Stimulated activated CD4-positive, alpha-beta T cell treated with anti-CD3 and anti-CD28 coated beads, Interleukin-12 subunit alpha, Interleukin-12 subunit beta, amount 100 ng/mL, for 24 hours (primary cell): ENCODE measurements at regions not wholly inside any gene's neighbourhood (a gene's known extent, or its start where the extent isn't known, plus 50 kb on each side); places are given as distances from the start of the nearest gene placed in this dataset.

Experiments used
- DNase-seq, 2 experiments: peaks; one replicate each; pipeline ENCODE4 v3.0.0-alpha.2; 2020; ENCODE audit warnings: low read depth in 2 of 2

- DNase-seq, result no peak
These were observed 501.4 kb downstream of the FBXO15 start for GRCh38 chr18:73646196-73646595.

DNA sequence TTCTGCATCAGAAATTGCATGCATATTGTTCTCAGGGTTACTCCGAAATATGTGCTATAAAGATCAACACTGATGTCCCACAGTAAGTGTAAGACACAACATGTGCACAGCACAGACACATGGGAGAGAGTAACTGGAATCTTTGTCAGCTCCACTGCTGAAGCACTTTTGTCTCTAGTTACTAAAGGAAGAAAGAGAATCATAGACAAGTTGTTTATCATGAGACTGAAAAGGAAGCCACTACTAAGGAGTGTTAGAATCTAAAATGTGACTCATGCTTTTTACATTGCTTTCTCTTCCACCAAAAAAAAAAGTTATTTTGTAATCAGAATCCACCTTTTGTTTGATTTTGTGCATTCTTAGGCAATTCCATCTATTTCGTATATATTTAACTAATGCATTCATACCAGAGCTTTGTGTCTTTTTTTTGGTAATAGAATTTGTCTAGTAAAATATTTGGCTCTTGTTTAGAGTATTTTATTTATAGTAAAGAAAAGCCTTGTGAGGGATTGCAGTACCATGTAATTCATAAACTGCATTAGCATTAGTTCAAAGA lies 502.4 kb downstream of the FBXO15 start:
- DNase-seq, result no peak

DNA sequence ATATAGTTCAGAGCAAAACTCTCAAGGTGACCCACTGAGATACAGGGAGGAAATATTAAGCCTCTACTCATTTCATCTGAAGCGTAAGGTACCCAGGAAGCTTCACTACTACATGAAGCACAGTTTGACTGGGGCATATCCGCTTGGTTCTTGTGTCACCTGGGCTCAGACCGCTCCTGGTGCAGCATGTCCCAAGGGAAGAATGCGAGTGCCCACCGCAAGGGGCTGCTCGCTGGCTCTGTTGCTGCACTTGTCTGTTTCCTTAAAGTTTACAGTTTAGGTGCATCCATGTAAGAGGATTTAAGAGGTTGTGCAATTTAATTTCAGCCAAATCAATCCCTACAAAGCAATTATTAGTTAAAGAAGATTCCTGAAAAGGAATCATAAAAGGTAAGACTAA lies 507.8 kb downstream of the FBXO15 start:
- no peak for DNase-seq

DNA sequence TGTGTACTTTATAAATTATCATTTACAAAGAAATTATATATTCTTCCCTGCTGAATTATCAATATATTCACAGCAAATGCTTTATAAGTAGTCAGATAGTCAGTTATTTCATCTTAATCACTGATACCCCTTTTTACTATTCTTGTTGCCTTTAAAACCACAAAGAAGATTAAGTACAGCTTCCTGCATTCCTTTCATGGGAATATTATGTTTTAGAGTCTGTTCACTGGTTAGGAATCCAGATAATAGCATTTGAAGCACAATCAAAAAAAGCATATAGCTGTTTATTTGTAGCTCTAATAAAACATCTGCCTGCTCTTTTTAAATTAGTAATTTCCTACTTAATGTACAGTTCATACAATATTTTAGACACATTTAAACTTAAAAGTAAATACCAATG lies 508.9 kb downstream of the FBXO15 start:
- no peak for DNase-seq

DNA sequence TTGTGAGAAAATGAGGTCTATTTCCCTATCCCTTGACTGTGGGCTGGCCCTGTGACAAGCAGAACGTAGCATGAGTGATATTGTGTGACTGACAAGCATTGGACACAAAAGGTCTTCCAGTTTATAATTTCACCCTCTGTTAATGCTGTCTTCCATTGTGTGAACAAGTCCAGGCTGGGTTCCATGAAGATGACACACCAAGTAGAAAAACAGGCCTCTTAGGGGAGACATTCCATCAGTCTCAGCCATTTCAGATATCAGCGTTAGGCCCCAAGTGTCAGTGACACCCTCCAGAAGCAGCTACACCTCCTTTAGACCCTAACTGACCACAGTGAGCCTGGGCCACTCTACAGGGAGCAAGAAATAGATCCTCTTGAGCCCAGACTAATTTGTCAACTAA lies 511.3 kb downstream of the FBXO15 start:
- no peak for DNase-seq

DNA sequence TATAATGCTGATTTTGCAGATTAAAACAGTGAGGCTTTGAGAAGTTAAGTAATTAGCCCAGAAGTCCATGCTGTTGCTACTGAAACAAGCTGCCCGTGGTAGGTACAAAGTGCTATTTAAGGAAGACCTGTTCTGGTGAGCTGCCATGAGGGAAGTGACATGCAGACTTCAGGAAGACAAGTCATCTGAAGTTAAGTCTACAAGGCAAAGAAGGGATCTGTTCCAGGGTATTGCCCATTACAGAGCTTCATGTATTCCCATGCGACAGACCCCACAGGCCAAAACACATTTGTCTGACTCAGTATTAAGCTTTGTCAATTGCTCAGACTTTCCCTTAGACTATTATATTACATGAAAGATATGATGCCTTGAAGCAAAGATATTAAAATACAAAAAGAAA lies 520.8 kb downstream of the FBXO15 start:
- no peak for DNase-seq

- no peak for DNase-seq
These were observed 521.4 kb downstream of the FBXO15 start for GRCh38 chr18:73626221-73626620.

DNA sequence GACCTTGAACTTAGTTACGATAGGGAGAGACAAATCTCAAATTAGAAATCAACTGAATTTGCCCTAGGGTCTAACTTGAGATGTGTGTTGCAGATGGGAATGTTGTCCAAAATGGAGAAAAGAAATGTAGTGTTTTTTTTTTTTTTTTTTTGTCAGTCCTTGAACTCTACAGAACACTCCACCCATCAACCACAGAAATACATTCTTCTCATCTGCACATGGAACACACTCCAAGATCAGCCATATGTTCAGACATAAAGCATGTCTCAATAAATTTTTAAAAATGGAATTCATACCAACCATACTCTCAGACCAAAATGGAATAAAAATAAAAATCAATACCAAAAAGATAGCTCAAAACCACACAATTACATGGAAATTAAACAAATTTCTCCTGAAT lies 526.5 kb downstream of the FBXO15 start:
- no peak for DNase-seq

GRCh38 chr18:73617981-73618380 lies 529.7 kb downstream of the FBXO15 start:
- DNase-seq, result no peak

DNA sequence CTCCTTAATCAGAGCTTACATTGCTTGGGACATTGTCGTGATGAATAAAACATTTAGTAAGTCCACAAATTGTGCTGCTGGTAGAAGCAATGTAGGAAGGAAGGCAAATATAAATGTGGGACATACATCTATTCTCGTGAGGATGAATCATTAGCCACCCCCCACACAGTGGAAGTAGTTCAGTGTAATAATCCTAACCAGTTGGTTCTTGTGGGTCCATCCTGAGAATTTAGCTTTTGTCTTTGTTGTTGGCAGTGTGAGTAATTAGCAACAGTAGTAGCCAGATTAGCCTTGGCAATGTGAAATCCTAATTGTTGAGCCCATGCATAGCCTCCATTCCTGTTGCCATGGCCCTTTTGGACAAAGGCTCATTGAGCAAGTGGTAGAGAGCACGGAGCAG lies 532.1 kb downstream of the FBXO15 start:
- DNase-seq, result no peak

DNA sequence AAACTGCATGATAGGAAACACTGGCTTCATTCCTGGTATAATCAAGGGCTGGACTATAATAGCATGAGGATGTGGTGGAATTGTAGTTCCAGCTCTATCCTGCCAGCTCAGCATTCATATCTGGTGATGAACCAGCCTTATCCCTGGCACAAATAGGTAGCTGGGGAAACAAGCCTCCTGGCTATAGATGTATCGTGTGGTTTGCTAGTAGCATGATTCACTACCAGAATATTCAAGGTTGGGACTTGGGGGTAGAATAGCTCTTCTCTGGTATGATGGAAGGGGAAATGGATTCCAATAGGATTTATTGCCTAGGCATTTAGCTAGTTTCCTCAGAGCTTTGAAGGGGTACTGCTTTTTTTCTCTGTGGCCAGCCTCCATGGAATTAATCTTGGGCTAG lies 532.8 kb downstream of the FBXO15 start:
- no peak for DNase-seq

DNA sequence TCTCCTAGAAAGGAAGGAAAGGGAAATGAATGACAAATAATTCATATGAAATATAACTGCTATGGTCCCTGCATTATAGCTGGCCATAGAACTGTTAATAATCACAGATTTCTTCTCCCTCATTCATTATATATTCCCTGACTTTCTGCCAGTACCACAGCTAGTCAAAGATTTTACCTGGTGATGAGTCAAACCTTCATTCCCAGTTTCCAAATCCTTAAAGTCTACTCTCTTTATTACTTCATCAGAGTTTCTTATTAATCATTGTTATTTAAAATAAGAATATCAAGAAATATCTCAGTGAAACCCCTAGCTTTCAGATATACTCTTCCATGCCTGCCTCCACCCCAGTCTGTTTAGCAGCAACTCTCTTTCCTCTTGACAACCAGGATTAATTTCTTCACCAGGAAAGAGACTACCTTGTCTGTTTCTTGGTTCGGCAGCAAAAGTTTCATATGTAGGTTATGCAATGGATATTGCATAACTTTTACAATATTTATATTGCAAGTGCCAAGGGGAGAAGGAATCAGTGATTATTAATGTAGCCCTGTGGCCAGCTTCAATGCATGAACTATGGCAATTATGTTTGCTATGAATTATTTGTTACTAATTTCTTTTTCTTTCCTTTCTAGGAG lies 533.8 kb downstream of the FBXO15 start:
- DNase-seq, result no peak

GRCh38 chr18:73597832-73598615 lies 549.6 kb downstream of the FBXO15 start:
- no peak for DNase-seq

GRCh38 chr18:73594749-73595148 lies 552.9 kb downstream of the FBXO15 start:
- no peak for DNase-seq

DNA sequence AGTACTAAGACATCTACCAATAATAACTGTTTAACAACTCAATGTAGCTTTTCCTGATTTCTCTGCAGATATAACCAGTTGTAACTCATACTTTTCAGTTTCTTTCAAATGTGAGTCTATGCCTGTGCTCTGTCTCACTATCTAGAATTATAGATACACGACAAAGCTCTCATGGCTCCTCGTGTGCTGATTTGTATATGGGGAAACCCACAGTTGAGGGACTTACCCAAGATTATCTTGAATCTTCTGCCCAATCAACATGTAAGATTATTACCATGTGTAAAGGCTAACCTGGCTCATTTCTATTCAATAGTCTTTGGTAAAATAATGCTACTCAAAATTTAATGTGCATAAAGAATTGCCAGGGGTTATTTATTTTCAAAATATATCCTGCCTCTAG lies 554.4 kb downstream of the FBXO15 start:
- DNase-seq, result no peak

GRCh38 chr18:73590950-73591349 lies 556.7 kb downstream of the FBXO15 start:
- DNase-seq, result no peak

GRCh38 chr18:73579698-73580097 lies 567.9 kb downstream of the FBXO15 start:
- no peak for DNase-seq

DNA sequence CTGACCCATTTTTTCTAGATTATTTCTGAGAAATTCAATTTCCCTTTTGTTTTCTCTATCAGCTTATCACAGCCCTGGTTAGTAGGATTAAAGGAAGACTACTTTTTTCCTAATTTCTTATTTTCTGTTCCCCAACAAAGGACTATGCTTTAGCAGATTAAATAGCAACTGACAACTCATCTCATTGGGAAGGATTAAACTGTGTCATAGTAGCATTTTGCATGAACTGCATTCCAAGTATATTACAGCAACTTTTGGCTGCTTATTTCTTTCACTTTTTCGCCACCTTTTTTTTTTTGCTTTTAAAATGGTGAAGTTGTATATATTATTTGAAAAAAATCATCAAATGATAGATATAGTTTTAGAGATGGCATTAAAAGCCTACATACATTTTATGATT lies 570.3 kb downstream of the FBXO15 start:
- no peak for DNase-seq

DNA sequence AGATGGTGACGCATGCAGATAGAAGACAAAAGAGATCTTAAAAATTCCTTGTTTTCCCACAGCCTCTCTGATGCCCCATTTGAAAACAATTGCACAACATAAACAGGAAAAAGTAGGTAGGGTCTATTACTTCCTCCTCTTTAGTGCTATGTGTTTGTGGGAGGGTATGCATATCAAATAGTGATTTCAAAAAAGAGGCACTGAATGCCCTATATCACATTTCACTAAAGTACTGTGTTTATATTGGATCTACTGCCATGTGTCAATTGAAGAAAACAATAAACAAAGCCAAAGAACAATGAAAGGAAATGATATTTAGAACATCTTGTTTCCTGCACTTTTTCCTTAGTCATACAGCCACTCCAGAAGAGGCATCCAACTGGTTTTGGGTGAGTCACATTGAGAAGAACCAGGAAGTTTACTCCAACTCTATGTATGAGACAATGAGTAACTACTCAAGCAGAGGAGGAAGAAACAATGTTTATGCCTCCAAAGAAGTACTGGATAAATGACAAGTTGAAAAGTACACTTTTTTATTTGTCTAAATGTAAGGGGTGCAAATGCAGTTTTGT lies 583.6 kb downstream of the FBXO15 start:
- DNase-seq, result no peak

- DNase-seq, result no peak
These were observed 584.3 kb downstream of the FBXO15 start for GRCh38 chr18:73563345-73563744.

- no peak for DNase-seq
These were observed 590.7 kb downstream of the FBXO15 start for GRCh38 chr18:73556904-73557303.

- DNase-seq, result no peak
These were observed 595.5 kb downstream of the FBXO15 start for GRCh38 chr18:73552171-73552570.

DNA sequence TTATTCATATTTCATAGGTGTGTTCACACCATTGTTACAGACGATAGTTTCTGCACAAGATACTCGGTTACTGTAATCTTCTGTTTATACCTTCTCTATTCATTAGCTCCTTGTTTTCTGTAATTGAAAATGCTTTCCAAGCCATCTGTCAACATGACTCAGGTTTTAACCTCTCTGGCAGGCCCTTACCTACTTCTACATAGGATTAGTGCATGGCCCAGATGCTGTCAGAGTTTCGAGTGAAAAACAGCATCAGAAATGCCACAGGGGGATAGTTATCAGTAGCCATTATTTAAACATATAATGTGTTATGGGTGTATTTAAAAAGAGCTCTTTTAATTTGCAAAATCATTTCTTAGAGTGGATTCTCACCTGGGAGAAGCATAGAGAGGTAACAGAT lies 596.4 kb downstream of the FBXO15 start:
- DNase-seq, result no peak
